ENCODE measurements at regions not wholly inside any gene's neighbourhood (a gene's known extent, or its start where the extent isn't known, plus 50 kb on each side); places are given as distances from the start of the nearest gene placed in this dataset.

DNA sequence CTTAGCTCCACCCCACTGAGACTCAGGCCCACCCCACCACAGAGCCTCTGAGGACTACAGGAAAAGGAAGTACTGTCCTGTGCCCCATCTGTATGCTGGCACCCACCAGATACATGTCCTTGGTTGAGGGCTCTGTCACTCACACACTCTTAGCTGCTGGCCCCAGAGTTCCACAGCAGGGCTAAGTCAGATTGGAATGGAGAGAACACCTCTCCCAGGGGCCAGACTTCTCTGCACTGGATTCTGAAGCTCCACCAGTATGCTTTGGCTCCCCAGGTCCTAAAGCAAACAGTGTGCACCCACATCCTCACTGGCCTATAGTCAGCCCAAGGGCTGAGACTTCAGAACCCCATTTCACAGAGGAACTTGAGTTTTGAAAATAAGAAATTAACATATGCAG lies 103.2 kb upstream of the PPP2R2D start:
- Histone ChIP-seq H3K4me3 (ENCODE audit: low read depth, low read length) (no peak overlapping the region), H3K9me3 (ENCODE audit: control insufficient read depth, insufficient read depth, low read length) (peaks cover 29% of the 10 kb centered on the region), H3K4me1 (ENCODE audit: control insufficient read depth, insufficient read depth, low read length) (no peaks in the 10 kb centered on the region), H3K36me3 (ENCODE audit: control insufficient read depth, insufficient read depth, low read length) (no peaks in the 10 kb centered on the region), H3K9ac (ENCODE audit: low read depth, low read length) (no peak overlapping the region), H3K27ac (ENCODE audit: low read depth, low read length) (no peak overlapping the region), H3K27me3 (ENCODE audit: control insufficient read depth, insufficient read depth, low read length) (no peaks in the 10 kb centered on the region)

DNA sequence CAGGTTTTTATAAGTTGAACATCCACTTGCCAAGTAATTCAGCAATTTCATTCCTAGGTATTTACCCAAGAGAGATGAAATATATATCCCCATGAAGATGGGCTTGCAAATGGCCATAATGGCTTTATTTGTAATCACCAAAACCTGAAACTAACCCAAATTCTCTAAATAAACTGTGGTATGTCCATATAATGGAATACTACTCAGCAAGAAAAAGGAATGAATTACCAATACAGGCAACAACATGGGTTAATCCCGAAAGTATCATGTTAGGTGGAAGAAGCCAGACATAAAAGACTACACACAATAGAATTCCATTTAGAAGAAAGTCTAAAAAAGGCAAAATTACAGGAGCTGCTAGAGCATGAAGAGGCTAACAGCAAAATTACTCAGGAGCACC lies 101.4 kb upstream of the PPP2R2D start:
- no peak overlapping the region for H3K9ac ChIP-seq (ENCODE audit: low read depth, low read length)
- H3K36me3 ChIP-seq (ENCODE audit: control insufficient read depth, insufficient read depth, low read length), result no peaks in the 10 kb centered on the region
- H3K27ac ChIP-seq (ENCODE audit: low read depth, low read length), result no peak overlapping the region
- H3K9me3 ChIP-seq (ENCODE audit: control insufficient read depth, insufficient read depth, low read length), result peaks cover 29% of the 10 kb centered on the region
- no peaks in the 10 kb centered on the region for H3K4me1 ChIP-seq (ENCODE audit: control insufficient read depth, insufficient read depth, low read length)
- H3K4me3 ChIP-seq (ENCODE audit: low read depth, low read length), result no peak overlapping the region
- no peaks in the 10 kb centered on the region for H3K27me3 ChIP-seq (ENCODE audit: control insufficient read depth, insufficient read depth, low read length)

DNA sequence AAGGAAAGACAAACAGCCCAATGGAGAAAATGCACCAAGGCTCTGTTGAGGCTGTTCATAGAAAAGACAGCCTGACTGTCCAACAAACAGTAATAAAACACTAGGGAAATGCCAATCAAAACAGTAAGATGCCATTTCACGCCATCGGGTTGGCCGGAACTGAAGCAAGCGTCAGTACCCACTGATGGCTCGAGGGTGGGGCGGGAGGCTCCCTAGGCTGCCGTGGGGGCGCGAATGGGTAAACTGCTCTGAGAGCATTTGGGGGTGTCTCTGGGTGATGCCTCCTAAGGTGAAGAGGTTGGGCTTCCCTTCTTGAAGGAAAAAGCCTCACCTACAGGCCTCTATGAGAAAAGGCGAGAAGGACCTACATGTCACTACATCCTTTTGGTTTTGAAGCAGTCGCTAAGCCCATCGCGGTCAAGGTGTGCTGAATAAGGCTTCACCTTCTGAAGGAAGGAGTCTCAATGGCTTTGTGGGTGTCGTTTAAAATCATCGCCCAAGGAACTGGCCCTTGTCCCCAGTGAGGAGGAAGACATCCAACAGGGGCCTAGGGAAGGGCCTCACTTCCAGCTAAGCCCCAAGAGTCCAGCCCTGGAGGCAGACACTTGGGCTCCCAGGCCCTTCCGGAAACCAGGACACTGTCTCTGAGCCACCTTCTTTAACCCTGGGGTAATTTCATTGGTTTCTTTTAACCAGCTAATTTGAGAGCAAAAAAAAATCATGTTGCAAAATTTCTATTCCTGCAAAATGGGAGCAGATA lies 98.5 kb upstream of the PPP2R2D start:
- Histone ChIP-seq H3K9ac (ENCODE audit: low read depth, low read length) (no peak overlapping the region), H3K36me3 (ENCODE audit: control insufficient read depth, insufficient read depth, low read length) (no peaks in the 10 kb centered on the region), H3K27ac (ENCODE audit: low read depth, low read length) (no peak overlapping the region), H3K9me3 (ENCODE audit: control insufficient read depth, insufficient read depth, low read length) (peaks cover 15% of the 10 kb centered on the region), H3K27me3 (ENCODE audit: control insufficient read depth, insufficient read depth, low read length) (no peaks in the 10 kb centered on the region), H3K4me3 (ENCODE audit: low read depth, low read length) (no peak overlapping the region), H3K4me1 (ENCODE audit: control insufficient read depth, insufficient read depth, low read length) (no peaks in the 10 kb centered on the region)

DNA sequence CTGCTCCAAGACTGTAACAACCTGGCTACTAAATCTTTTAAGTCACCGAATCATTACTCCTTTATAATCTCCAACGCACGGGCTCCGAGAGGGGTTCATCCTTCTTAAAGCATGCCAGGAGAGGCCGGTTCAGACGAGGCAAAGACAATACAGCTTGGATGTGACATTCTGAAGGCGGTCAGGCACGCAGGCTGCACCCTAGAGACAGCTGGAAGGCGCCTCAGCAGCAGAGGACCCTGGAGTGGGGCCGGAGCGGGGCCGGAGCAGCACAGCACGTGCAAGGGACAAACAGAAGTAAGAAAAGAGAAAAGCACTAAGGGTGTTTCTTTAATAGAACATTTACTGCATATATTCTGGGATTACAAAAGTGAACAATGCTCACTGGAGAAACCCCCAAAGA lies 97.8 kb upstream of the PPP2R2D start:
- peaks cover 15% of the 10 kb centered on the region for H3K9me3 ChIP-seq (ENCODE audit: control insufficient read depth, insufficient read depth, low read length)
- no peaks in the 10 kb centered on the region for H3K36me3 ChIP-seq (ENCODE audit: control insufficient read depth, insufficient read depth, low read length)
- no peak overlapping the region for H3K27ac ChIP-seq (ENCODE audit: low read depth, low read length)
- no peaks in the 10 kb centered on the region for H3K27me3 ChIP-seq (ENCODE audit: control insufficient read depth, insufficient read depth, low read length)
- no peak overlapping the region for H3K9ac ChIP-seq (ENCODE audit: low read depth, low read length)
- H3K4me1 ChIP-seq (ENCODE audit: control insufficient read depth, insufficient read depth, low read length), result no peaks in the 10 kb centered on the region
- H3K4me3 ChIP-seq (ENCODE audit: low read depth, low read length), result no peak overlapping the region

DNA sequence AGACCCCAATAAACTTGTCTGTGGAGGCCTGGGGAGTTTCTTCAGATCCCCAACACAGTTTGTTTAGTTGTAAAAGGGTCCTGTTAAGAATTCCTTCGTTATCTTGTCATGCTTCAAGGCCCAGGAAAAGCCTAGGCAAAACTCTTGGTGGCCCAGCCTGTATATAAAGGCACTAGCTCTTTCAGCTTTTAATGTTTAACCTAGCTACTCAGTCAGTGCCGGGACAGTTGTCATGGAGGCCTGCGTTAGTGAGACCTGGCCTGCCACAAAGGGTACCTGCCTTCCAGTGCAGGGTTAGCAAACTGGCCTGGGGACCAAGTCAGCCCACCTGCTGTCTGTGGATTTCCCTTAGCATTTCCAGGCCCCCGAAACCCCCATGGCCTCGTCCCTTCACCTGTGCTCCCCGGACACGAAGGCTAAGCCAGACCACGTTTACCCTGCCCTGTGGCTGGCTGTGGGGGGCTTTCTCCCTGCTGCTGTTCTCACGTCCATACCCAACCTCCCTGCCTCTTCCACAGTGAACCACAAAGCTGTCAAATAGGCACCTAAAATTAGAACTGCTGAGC lies 96.9 kb upstream of the PPP2R2D start:
- Histone ChIP-seq H3K4me1 (ENCODE audit: control insufficient read depth, insufficient read depth, low read length) (no peaks in the 10 kb centered on the region), H3K27ac (ENCODE audit: low read depth, low read length) (no peak overlapping the region), H3K9ac (ENCODE audit: low read depth, low read length) (no peak overlapping the region), H3K27me3 (ENCODE audit: control insufficient read depth, insufficient read depth, low read length) (no peaks in the 10 kb centered on the region), H3K4me3 (ENCODE audit: low read depth, low read length) (no peak overlapping the region), H3K36me3 (ENCODE audit: control insufficient read depth, insufficient read depth, low read length) (no peaks in the 10 kb centered on the region), H3K9me3 (ENCODE audit: control insufficient read depth, insufficient read depth, low read length) (peaks cover 9% of the 10 kb centered on the region)

DNA sequence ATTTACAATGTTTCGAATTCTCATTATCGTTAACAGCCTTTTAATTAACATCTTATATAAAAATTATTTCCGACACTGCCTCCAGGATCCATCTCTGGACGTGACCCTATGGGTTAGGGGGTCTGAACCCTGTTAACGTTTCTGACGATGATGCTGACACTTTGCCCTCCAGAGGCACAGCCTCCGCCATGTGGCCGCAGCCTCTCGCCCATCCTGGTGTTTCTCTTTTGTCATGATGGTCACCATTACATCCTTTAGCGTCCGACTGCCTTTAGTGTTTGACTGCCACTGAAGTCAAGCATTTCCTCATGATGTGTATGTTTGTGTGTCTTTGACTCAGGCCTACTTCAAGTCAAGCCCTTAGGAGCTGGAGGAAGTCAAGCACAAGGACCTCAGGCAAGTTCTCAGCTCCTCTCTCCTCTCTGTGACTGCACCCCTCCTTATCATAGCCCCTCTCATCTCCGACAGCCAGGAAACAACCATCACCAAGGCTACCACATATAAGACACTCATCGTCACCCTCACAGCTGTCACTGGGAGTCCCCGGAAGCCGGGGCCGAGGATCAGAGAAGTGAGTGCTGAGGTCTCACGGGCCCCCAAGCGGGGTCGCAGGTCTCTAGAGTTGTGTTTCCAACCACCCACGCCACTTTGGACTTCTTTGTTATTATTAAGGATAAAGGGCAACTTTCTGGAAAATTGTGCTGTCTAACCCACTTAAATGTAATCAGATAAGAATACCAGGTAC lies 96.1 kb upstream of the PPP2R2D start:
- Histone ChIP-seq H3K4me1 (ENCODE audit: control insufficient read depth, insufficient read depth, low read length) (no peaks in the 10 kb centered on the region), H3K27ac (ENCODE audit: low read depth, low read length) (no peak overlapping the region), H3K9me3 (ENCODE audit: control insufficient read depth, insufficient read depth, low read length) (peaks cover under 1% of the 10 kb centered on the region; the same call in 1 of the 2 replicates), H3K27me3 (ENCODE audit: control insufficient read depth, insufficient read depth, low read length) (no peaks in the 10 kb centered on the region), H3K36me3 (ENCODE audit: control insufficient read depth, insufficient read depth, low read length) (no peaks in the 10 kb centered on the region), H3K9ac (ENCODE audit: low read depth, low read length) (no peak overlapping the region), H3K4me3 (ENCODE audit: low read depth, low read length) (no peak overlapping the region)

DNA sequence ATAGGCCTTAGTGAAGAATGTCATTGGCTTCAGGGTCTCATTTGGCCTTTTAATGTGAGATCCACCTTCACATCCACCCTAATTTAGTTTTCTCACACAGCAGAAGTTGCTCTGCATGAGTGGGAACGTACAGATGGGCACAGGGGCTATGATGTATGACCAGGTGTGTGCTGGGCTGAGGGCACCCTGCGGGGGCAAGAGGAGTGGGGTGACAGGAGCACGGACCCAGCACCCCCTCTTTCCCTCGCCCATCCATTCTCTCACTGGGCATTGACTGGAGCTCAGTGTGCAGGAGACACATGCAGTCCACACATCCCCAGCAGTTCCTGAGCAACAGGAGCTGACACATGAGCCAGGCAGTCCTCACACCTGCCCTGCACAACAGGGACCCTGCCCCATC lies 95.1 kb upstream of the PPP2R2D start:
- Histone ChIP-seq H3K36me3 (ENCODE audit: control insufficient read depth, insufficient read depth, low read length) (no peaks in the 10 kb centered on the region), H3K27me3 (ENCODE audit: control insufficient read depth, insufficient read depth, low read length) (no peaks in the 10 kb centered on the region), H3K27ac (ENCODE audit: low read depth, low read length) (no peak overlapping the region), H3K9ac (ENCODE audit: low read depth, low read length) (no peak overlapping the region), H3K9me3 (ENCODE audit: control insufficient read depth, insufficient read depth, low read length) (no peaks in the 10 kb centered on the region), H3K4me3 (ENCODE audit: low read depth, low read length) (no peak overlapping the region), H3K4me1 (ENCODE audit: control insufficient read depth, insufficient read depth, low read length) (no peaks in the 10 kb centered on the region)

DNA sequence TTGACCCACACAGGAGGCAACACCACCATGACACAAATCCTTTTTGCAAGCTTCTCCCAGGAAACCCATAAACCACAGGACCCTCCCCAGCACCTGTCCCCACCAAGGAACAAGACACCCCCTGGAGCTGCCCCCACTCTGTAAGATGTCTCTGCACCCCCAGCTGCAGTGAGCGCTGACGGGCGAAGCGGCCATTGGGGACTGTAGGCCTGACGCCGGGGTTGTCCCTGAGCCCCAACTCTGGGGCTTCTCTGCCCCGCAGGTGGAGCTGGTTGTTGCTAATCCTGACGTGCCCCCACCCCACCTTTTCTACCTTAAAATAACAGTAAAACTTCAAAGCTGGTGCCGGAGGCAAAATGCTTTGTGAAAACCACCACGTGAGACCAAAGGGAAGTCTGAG lies 94.7 kb upstream of the PPP2R2D start:
- Histone ChIP-seq H3K4me1 (ENCODE audit: control insufficient read depth, insufficient read depth, low read length) (no peaks in the 10 kb centered on the region), H3K9me3 (ENCODE audit: control insufficient read depth, insufficient read depth, low read length) (no peaks in the 10 kb centered on the region), H3K27ac (ENCODE audit: low read depth, low read length) (no peak overlapping the region), H3K9ac (ENCODE audit: low read depth, low read length) (no peak overlapping the region), H3K4me3 (ENCODE audit: low read depth, low read length) (no peak overlapping the region), H3K36me3 (ENCODE audit: control insufficient read depth, insufficient read depth, low read length) (no peaks in the 10 kb centered on the region), H3K27me3 (ENCODE audit: control insufficient read depth, insufficient read depth, low read length) (no peaks in the 10 kb centered on the region)

DNA sequence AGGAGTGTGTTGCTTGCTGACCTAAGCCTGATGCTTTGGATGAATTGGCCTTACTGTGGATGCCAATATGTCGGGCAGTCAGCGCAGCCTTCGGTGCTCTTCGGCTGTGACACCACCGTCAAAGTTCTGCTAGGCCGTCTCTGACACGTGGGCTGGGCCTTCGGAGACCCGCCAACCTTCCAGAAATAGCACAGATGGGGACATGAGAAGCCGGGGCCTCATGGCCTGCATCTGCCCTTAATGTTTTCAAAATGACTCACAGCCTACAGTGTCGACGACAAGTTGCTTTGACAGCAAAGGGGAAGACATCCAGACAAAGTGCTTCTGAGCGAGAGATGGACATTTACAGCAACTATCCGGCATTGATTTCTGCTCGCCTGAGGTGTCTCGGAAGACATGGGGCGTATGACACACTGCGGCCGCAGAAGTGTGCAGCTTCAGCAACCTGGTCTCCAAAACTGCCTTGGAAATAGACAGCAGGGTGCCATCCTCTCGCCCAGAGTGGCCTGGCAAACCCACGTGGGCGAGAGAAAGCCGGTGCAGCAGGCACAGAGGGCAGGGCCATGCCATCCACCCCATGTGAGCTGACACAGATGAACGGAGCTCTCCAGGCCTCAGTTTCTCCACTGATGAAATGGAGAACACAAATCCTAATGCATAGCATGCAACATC lies 94.0 kb upstream of the PPP2R2D start:
- no peaks in the 10 kb centered on the region for H3K9me3 ChIP-seq (ENCODE audit: control insufficient read depth, insufficient read depth, low read length)

DNA sequence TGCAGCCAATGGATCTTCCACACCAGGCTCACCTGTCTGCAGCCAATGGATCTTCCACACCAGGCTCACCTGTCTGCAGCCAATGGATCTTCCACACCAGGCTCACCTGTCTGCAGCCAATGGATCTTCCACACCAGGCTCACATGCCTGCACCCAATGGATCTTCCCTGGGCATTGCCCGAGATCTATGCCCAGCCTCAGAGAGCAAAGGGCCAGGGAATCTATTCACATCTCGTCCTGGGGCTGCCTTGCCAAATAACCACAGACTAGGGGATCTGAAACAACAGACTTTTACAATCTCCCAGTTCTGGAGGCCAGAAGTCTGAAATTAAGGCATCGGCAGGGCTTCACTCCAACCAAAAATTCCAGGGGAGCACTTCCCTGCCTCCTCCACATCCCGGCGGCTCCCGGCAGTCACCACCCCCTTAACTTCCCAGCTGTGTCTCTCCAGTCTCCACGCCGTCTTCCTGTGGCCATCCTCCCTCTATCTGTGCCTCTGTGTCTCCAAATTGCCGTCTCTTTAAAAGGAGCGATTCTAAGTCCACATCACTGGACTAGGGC lies 92.4 kb upstream of the PPP2R2D start:
- no peaks in the 10 kb centered on the region for H3K9me3 ChIP-seq (ENCODE audit: control insufficient read depth, insufficient read depth, low read length)

More for the DNA sequence above, 94.0 kb upstream of the PPP2R2D start:
- Histone ChIP-seq H3K4me1 (ENCODE audit: control insufficient read depth, insufficient read depth, low read length) (no peaks in the 10 kb centered on the region), H3K9ac (ENCODE audit: low read depth, low read length) (no peak overlapping the region), H3K4me3 (ENCODE audit: low read depth, low read length) (no peak overlapping the region), H3K36me3 (ENCODE audit: control insufficient read depth, insufficient read depth, low read length) (no peaks in the 10 kb centered on the region), H3K27me3 (ENCODE audit: control insufficient read depth, insufficient read depth, low read length) (no peaks in the 10 kb centered on the region), H3K27ac (ENCODE audit: low read depth, low read length) (no peak overlapping the region)

More for the DNA sequence above, 92.4 kb upstream of the PPP2R2D start:
- H3K9ac ChIP-seq (ENCODE audit: low read depth, low read length), result no peak overlapping the region
- H3K27me3 ChIP-seq (ENCODE audit: control insufficient read depth, insufficient read depth, low read length), result no peaks in the 10 kb centered on the region
- no peak overlapping the region for H3K4me3 ChIP-seq (ENCODE audit: low read depth, low read length)
- H3K36me3 ChIP-seq (ENCODE audit: control insufficient read depth, insufficient read depth, low read length), result no peaks in the 10 kb centered on the region
- H3K4me1 ChIP-seq (ENCODE audit: control insufficient read depth, insufficient read depth, low read length), result no peaks in the 10 kb centered on the region
- H3K27ac ChIP-seq (ENCODE audit: low read depth, low read length), result no peak overlapping the region
